K562 (cell line): ENCODE measurements at regions not wholly inside any gene's neighbourhood (a gene's known extent, or its start where the extent isn't known, plus 50 kb on each side); places are given as distances from the start of the nearest gene placed in this dataset.
"Not testable (repeated sequence)": the region's sequence is repeated elsewhere in the genome, so short reads cannot be mapped to it uniquely, and the experiment has no call there.

ENCODE experiments used
- E2F4 ChIP-seq: sonication (generic); formaldehyde crosslinking; IDR thresholded peaks from 2 replicates; pipeline ENCODE4 v1.8.0; 2022; ENCODE audit warnings: mild to moderate bottlenecking, low read depth, missing genetic modification reagents
- POLR2AphosphoS5 ChIP-seq: IDR thresholded peaks from 2 replicates; pipeline ENCODE4 v1.6.1; 2011; ENCODE audit warnings: mild to moderate bottlenecking, low read depth, low read length, moderate library complexity; ENCODE audit not compliant: control insufficient read depth, insufficient read depth
- SMARCA5 ChIP-seq: fragments of 450-650 bp; IDR thresholded peaks from 2 replicates; pipeline ENCODE4 v1.6.1; 2016
- ZBTB2 ChIP-seq: fragments of 450-650 bp; IDR thresholded peaks from 2 replicates; pipeline ENCODE4 v1.6.1; 2016; ENCODE audit warnings: antibody characterized with exemption
- ZNF384 ChIP-seq: IDR thresholded peaks from 2 replicates; pipeline ENCODE4 v1.6.1; 2012; ENCODE audit warnings: low read depth, low read length, improper control_type of control experiment

- not testable (repeated sequence) for TF ChIP-seq ZNF384; POLR2AphosphoS5; SMARCA5; ZBTB2; E2F4 (CRISPR knock-in tag)
These were observed 375.1 kb upstream of the FRG2C start for GRCh38 chr3:75288972-75289574.
